ENCODE measurements at regions not wholly inside any gene's neighbourhood (a gene's known extent, or its start where the extent isn't known, plus 50 kb on each side); places are given as distances from the start of the nearest gene placed in this dataset.

- no peak overlapping the region for H3K4me2 ChIP-seq (ENCODE audit: low read length)
- no peak for FAIRE-seq
- DNase-seq (ENCODE audit: low read depth): no peak
- H3K4me3 ChIP-seq (ENCODE audit: insufficient read depth, low read depth, low read length): no peak overlapping the region
- Mint-ChIP-seq H3K4me1 (ENCODE audit: low read depth, unreplicated experiment) (peaks cover 2% of the 10 kb centered on the region), H3K4me3 (ENCODE audit: unreplicated experiment) (no peak overlapping the region), H3K27ac (ENCODE audit: unreplicated experiment) (no peak overlapping the region), H3K36me3 (ENCODE audit: low read depth, unreplicated experiment) (no peaks in the 10 kb centered on the region), H3K9me3 (ENCODE audit: unreplicated experiment) (peaks cover 9% of the 10 kb centered on the region), H3K27me3 (ENCODE audit: low read depth, unreplicated experiment) (no peaks in the 10 kb centered on the region)
- no peak overlapping the region for H2AFZ ChIP-seq (ENCODE audit: low read depth, low read length)
- no peaks in the 10 kb centered on the region for H3K4me1 ChIP-seq (ENCODE audit: insufficient read depth, low read length)
- no peaks in the 10 kb centered on the region for H4K20me1 ChIP-seq (ENCODE audit: insufficient read depth, low read length)
- no peaks in the 10 kb centered on the region for H3K79me2 ChIP-seq (ENCODE audit: insufficient read depth, low read length)
- H3K27ac ChIP-seq (ENCODE audit: low read depth, low read length): no peak overlapping the region
- no peak for TF ChIP-seq EZH2 (IDR thresholded peaks at IDR 0.05; ENCODE audit: insufficient read depth, low read length)
- no peak for TF ChIP-seq CTCF (IDR thresholded peaks at IDR 0.05; ENCODE audit: insufficient read depth, low read depth, low read length)
- no peaks in the 10 kb centered on the region for H3K27me3 ChIP-seq (ENCODE audit: insufficient read depth, low read length)
- H3K9me3 ChIP-seq (ENCODE audit: insufficient read depth, low read depth, low read length): no peaks in the 10 kb centered on the region
- no peaks in the 10 kb centered on the region for H3K36me3 ChIP-seq (ENCODE audit: insufficient read depth, low read length)
- H3K9ac ChIP-seq (ENCODE audit: low read length): no peak overlapping the region
These were observed 328.2 kb upstream of the CHRM3 start for GRCh38 chr1:239058190-239058589.

GRCh38 chr1:239056940-239057339, 329.4 kb upstream of the CHRM3 start:
- FAIRE-seq: no peak

More at GRCh38 chr1:239056940-239057339, 329.4 kb upstream of the CHRM3 start:
- no peak overlapping the region for H3K27ac ChIP-seq (ENCODE audit: low read depth, low read length)
- no peaks in the 10 kb centered on the region for H3K36me3 ChIP-seq (ENCODE audit: insufficient read depth, low read length)
- H3K9me3 ChIP-seq (ENCODE audit: insufficient read depth, low read depth, low read length): no peaks in the 10 kb centered on the region
- no peaks in the 10 kb centered on the region for H3K79me2 ChIP-seq (ENCODE audit: insufficient read depth, low read length)
- DNase-seq (ENCODE audit: low read depth): no peak
- H3K27me3 Mint-ChIP-seq (ENCODE audit: low read depth, unreplicated experiment): no peaks in the 10 kb centered on the region
- no peak overlapping the region for H3K4me2 ChIP-seq (ENCODE audit: low read length)
- H3K9me3 Mint-ChIP-seq (ENCODE audit: unreplicated experiment): peaks cover 9% of the 10 kb centered on the region
- no peak overlapping the region for H3K4me3 ChIP-seq (ENCODE audit: insufficient read depth, low read depth, low read length)
- H3K27ac Mint-ChIP-seq (ENCODE audit: unreplicated experiment): no peak overlapping the region
- H3K4me1 Mint-ChIP-seq (ENCODE audit: low read depth, unreplicated experiment): peaks cover 2% of the 10 kb centered on the region
- no peaks in the 10 kb centered on the region for H3K4me1 ChIP-seq (ENCODE audit: insufficient read depth, low read length)
- no peaks in the 10 kb centered on the region for H4K20me1 ChIP-seq (ENCODE audit: insufficient read depth, low read length)
- no peaks in the 10 kb centered on the region for H3K27me3 ChIP-seq (ENCODE audit: insufficient read depth, low read length)
- H3K4me3 Mint-ChIP-seq (ENCODE audit: unreplicated experiment): no peak overlapping the region
- TF ChIP-seq CTCF (IDR thresholded peaks at IDR 0.05; ENCODE audit: insufficient read depth, low read depth, low read length): no peak
- no peak for TF ChIP-seq EZH2 (IDR thresholded peaks at IDR 0.05; ENCODE audit: insufficient read depth, low read length)
- no peaks in the 10 kb centered on the region for H3K36me3 Mint-ChIP-seq (ENCODE audit: low read depth, unreplicated experiment)
- H3K9ac ChIP-seq (ENCODE audit: low read length): no peak overlapping the region
- no peak overlapping the region for H2AFZ ChIP-seq (ENCODE audit: low read depth, low read length)

All from astrocyte (in vitro differentiated cells and primary cell).